PC-3 (cell line): ENCODE measurements at regions not wholly inside any gene's neighbourhood (a gene's known extent, or its start where the extent isn't known, plus 50 kb on each side); places are given as distances from the start of the nearest gene placed in this dataset.
"Not testable (repeated sequence)": the region's sequence is repeated elsewhere in the genome, so short reads cannot be mapped to it uniquely, and the experiment has no call there.

Experiments
- ATAC-seq: fragments of 200-7000 bp; cut with Tn5 transposase; 2 replicates; pipeline ENCODE4 v1.9.1; 2020; ENCODE audit warnings: mild to moderate bottlenecking, moderate library complexity
- BruUV-seq: library from RNA; stranded (reverse); fragments of 400-500 nt; replicated peaks from 2 replicates; lab custom pipeline; 2021; lab: Mats Ljungman, UMichigan
- CTCF ChIA-PET: fragments of 300-600 bp; sonication (Branson Sonifier 250); formaldehyde crosslinking; loops from one replicate; lab custom pipeline; 2022; ENCODE audit warnings: antibody characterized with exemption; lab: Charles Lee
- POLR2A ChIA-PET: fragments of 300-600 bp; sonication (Branson Sonifier 250); formaldehyde crosslinking; loops from one replicate; lab custom pipeline; 2022; ENCODE audit warnings: antibody characterized with exemption; ENCODE audit not compliant: unreplicated experiment; lab: Charles Lee
- DNase-seq: peaks from one replicate; pipeline ENCODE4 v3.0.0-alpha.2; 2015
- H2AFZ ChIP-seq: fragments of 300-600 bp; sonication (generic); 2 replicates; pipeline ENCODE4 v1.6.0; 2016; ENCODE audit warnings: antibody characterized with exemption, low read length
- H3F3A ChIP-seq: fragments of 300-600 bp; sonication (generic); one replicate; pipeline ENCODE4 v1.6.0; 2017; ENCODE audit warnings: antibody characterized with exemption, low read length, control low read depth, mild to moderate bottlenecking; ENCODE audit not compliant: unreplicated experiment
- H3K27ac ChIP-seq: fragments of 300-600 bp; sonication (generic); 2 replicates; pipeline ENCODE4 v1.5.1; 2016; ENCODE audit warnings: mild to moderate bottlenecking, low read length
- H3K27me3 ChIP-seq: fragments of 300-600 bp; sonication (generic); 2 replicates; pipeline ENCODE4 v1.6.1; 2016; ENCODE audit warnings: low read length, mixed read lengths
- H3K36me3 ChIP-seq: fragments of 300-600 bp; sonication (generic); 2 replicates; pipeline ENCODE4 v1.6.1; 2016; ENCODE audit warnings: low read depth, mixed run types, low read length, mixed read lengths
- H3K4me1 ChIP-seq: fragments of 300-600 bp; sonication (generic); 2 replicates; pipeline ENCODE4 v1.5.1; 2016; ENCODE audit warnings: low read length; ENCODE audit not compliant: insufficient read depth
- H3K4me2 ChIP-seq: fragments of 300-600 bp; sonication (generic); 2 replicates; pipeline ENCODE4 v1.6.0; 2016; ENCODE audit warnings: low read length
- H3K4me3 ChIP-seq: fragments of 300-600 bp; sonication (generic); 2 replicates; pipeline ENCODE4 v1.5.1; 2016; ENCODE audit warnings: mild to moderate bottlenecking, low read length, mixed read lengths
- H3K79me2 ChIP-seq: fragments of 300-600 bp; sonication (generic); 2 replicates; pipeline ENCODE4 v1.6.1; 2017; ENCODE audit warnings: low read length, mixed read lengths
- H3K9ac ChIP-seq: fragments of 300-600 bp; sonication (generic); 2 replicates; pipeline ENCODE4 v1.6.0; 2016; ENCODE audit warnings: mild to moderate bottlenecking, low read length
- H3K9me2 ChIP-seq: fragments of 300-600 bp; sonication (generic); replicated peaks from 2 replicates; pipeline ENCODE4 v1.6.1; 2016; ENCODE audit warnings: mixed run types, low read length, mixed read lengths
- H3K9me3 ChIP-seq: fragments of 300-600 bp; sonication (generic); 2 replicates; pipeline ENCODE4 v1.6.1; 2016; ENCODE audit warnings: low read length, mixed read lengths
- H4K20me1 ChIP-seq: fragments of 300-600 bp; sonication (generic); 2 replicates; pipeline ENCODE4 v1.6.1; 2016; ENCODE audit warnings: low read length, mixed read lengths
- EZH2 ChIP-seq: fragments of 300-600 bp; sonication (generic); IDR thresholded peaks from one replicate; pipeline ENCODE4 v1.6.1; 2017; ENCODE audit warnings: antibody characterized with exemption, mild to moderate bottlenecking, low read length; ENCODE audit not compliant: unreplicated experiment
- EZH2phosphoT487 ChIP-seq: fragments of 300-600 bp; sonication (generic); IDR thresholded peaks from 2 replicates; pipeline ENCODE4 v1.6.1; 2018; ENCODE audit warnings: mild to moderate bottlenecking, antibody characterized with exemption, low read length, borderline replicate concordance
- intact Hi-C: fragments of 100-400 bp; cut with micrococcal nuclease; formaldehyde crosslinking; loops from 2 replicates; pipeline ENCODE4 v1.9.0; 2023
- TF ChIP-seq, protein P1 (sequence below): fragments of 300-600 bp; sonication (generic); conservative IDR thresholded peaks from 2 replicates; pipeline ENCODE4 v1.5.1; 2017; ENCODE audit warnings: antibody characterized with exemption, low read depth, mild to moderate bottlenecking, low read length

DNA sequence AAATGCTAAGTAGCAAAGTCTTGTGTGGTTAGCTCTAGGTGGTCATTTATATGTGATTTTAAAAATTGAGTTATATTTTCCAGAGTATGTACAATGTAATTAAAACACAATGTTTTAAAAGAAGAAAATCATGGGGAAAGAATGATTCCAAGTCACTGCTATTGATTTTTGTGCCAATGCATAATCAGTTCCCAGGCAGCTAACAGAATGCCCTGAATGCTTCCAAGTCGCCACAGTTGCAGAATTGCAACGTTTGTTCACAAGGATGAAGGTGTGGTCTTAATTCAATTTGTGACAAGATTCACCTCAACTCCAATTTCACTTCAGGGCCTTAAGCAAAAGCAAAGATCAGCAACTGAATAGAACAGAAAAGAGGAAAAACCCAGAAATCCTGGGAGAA is 200.4 kb downstream of the SPP2 start:
- Histone ChIP-seq H3K4me3 (no peak overlapping the region), H2AFZ (no peak overlapping the region), H3K9me3 (no peaks in the 10 kb centered on the region), H3K9me2 (no peaks in the 10 kb centered on the region), H3K79me2 (no peaks in the 10 kb centered on the region), H3K36me3 (no peaks in the 10 kb centered on the region), H3K27me3 (no peaks in the 10 kb centered on the region), H3K4me2 (peak overlapping the region; percentile 46), H3K9ac (peak overlapping the region; percentile 61), H3K27ac (peak overlapping the region; percentile 91), H3K4me1 (peaks cover 62% of the 10 kb centered on the region), H4K20me1 (no peaks in the 10 kb centered on the region), H3F3A (peaks cover 10% of the 10 kb centered on the region)
- no peak for DNase-seq
- ChIA-PET CTCF (no interaction called here), POLR2A (interaction anchor here (0.7 kb wide), 1 partner anchor 9 kb away, joined by 6 read pairs; no protein-coding TSS in a partner anchor)
- TF ChIP-seq EZH2phosphoT487: no peak
- TF ChIP-seq, protein P1, sequence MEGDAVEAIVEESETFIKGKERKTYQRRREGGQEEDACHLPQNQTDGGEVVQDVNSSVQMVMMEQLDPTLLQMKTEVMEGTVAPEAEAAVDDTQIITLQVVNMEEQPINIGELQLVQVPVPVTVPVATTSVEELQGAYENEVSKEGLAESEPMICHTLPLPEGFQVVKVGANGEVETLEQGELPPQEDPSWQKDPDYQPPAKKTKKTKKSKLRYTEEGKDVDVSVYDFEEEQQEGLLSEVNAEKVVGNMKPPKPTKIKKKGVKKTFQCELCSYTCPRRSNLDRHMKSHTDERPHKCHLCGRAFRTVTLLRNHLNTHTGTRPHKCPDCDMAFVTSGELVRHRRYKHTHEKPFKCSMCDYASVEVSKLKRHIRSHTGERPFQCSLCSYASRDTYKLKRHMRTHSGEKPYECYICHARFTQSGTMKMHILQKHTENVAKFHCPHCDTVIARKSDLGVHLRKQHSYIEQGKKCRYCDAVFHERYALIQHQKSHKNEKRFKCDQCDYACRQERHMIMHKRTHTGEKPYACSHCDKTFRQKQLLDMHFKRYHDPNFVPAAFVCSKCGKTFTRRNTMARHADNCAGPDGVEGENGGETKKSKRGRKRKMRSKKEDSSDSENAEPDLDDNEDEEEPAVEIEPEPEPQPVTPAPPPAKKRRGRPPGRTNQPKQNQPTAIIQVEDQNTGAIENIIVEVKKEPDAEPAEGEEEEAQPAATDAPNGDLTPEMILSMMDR: no peak
- TF ChIP-seq EZH2: no peak
- no TSS peak for BruUV-seq
- ATAC-seq: no peak
- intact Hi-C loops: loop anchor here (1.0 to 2.0 kb wide), 4 partner anchors 27 to 274 kb away; no protein-coding TSS in a partner anchor

DNA sequence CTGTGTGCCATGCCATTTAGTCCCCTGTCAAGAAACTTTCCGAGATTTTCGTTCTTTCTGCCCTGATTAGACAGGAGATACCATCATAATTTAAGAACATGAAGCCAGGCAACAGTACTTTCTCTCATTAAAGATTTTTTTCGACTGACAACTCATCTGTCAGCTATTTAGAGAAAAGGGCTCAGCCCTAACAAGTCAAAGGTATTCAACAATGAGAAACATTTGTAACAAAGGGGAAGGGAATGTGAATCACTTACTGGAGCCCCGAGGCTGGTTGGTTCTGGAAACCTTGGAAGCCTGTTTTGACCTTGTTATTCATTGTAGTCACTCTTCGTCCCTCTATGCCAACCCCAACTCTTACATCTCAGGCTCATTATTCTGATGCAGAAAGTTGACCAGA is 199.4 kb downstream of the SPP2 start:
- no peaks in the 10 kb centered on the region for H4K20me1 ChIP-seq
- no peaks in the 10 kb centered on the region for H3K27me3 ChIP-seq
- peak; percentile 65 for ATAC-seq
- peak overlapping the region; percentile 38 for H3K4me2 ChIP-seq
- DNase-seq: peak; percentile 93
- no peak overlapping the region for H2AFZ ChIP-seq
- peaks cover 62% of the 10 kb centered on the region for H3K4me1 ChIP-seq
- intact Hi-C loops: loop anchor here (1.0 to 2.0 kb wide), 4 partner anchors 26 to 273 kb away; no protein-coding TSS in a partner anchor
- H3K36me3 ChIP-seq: no peaks in the 10 kb centered on the region
- H3K9me3 ChIP-seq: no peaks in the 10 kb centered on the region
- H3K79me2 ChIP-seq: no peaks in the 10 kb centered on the region
- peak overlapping the region; percentile 91 for H3K27ac ChIP-seq
- ChIA-PET POLR2A (interaction anchor here (0.6 kb wide), 1 partner anchor 307 kb away, joined by 3 read pairs; no protein-coding TSS in a partner anchor), CTCF (interaction anchor here (0.6 kb wide), 1 partner anchor 114 kb away, joined by 3 read pairs; no protein-coding TSS in a partner anchor)
- TF ChIP-seq EZH2phosphoT487 (no peak), EZH2 (no peak)
- TF ChIP-seq, protein P1: no peak
- no peaks in the 10 kb centered on the region for H3K9me2 ChIP-seq
- H3K9ac ChIP-seq: peak overlapping the region; percentile 35
- no TSS peak for BruUV-seq
- H3F3A ChIP-seq: peaks cover 10% of the 10 kb centered on the region
- H3K4me3 ChIP-seq: peak overlapping the region; percentile 6; the same call in 1 of the 2 replicates

DNA sequence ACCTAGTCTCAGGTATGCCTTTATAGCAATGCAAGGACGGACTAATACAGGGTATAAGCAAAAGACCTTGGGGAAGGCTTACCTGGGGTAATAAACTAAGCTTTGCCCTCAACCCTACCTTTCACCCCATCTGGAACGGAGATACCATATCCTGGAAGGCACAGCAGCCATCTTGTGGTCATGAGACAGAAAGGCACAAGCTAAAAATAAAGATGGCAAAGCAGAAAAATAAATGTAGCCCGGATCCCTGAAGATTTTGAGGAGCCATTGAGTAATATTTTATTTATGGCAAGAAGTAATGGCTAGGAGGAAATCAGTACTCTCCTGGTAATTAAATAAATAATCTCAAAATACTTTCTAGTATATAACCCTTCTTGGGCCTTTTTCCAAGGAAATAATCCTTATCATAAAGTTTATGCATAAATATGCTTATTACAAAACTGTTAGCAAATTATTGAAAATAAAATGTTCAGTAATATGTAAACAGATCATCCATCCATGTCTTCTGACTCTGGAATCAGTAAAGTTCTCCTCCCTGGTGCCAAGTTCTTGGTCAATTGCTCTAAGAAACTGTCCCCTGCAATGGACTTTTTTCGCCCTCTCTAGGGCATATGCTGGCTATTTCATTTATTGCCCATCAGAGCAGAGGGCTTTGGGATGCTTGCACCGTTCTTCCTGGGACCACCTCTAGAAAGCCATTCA is 198.7 kb downstream of the SPP2 start:
- no peaks in the 10 kb centered on the region for H3K79me2 ChIP-seq
- H3F3A ChIP-seq: peaks cover 10% of the 10 kb centered on the region
- intact Hi-C loops: no loop called here
- H3K4me3 ChIP-seq: no peak overlapping the region
- no peaks in the 10 kb centered on the region for H4K20me1 ChIP-seq
- DNase-seq: no peak
- H3K9me3 ChIP-seq: no peaks in the 10 kb centered on the region
- no peaks in the 10 kb centered on the region for H3K36me3 ChIP-seq
- H3K4me2 ChIP-seq: peak overlapping the region; percentile 38
- TSS peak; percentile 55 for BruUV-seq
- CTCF ChIA-PET: interaction anchor here (0.6 kb wide), 1 partner anchor 114 kb away, joined by 3 read pairs; no protein-coding TSS in a partner anchor
- no peak; the same call in 1 of the 2 replicates for ATAC-seq
- peaks cover 66% of the 10 kb centered on the region for H3K4me1 ChIP-seq
- POLR2A ChIA-PET: interaction anchor here (0.6 kb wide), 2 partner anchors 13 to 308 kb away, joined by 3 read pairs; no protein-coding TSS in a partner anchor
- H3K27me3 ChIP-seq: no peaks in the 10 kb centered on the region
- peak overlapping the region; percentile 91 for H3K27ac ChIP-seq
- H3K9ac ChIP-seq: peak overlapping the region; percentile 35
- TF ChIP-seq, protein P1: peak; percentile 25; the same call in 1 of the 2 replicates
- no peak for TF ChIP-seq EZH2
- H2AFZ ChIP-seq: no peak overlapping the region
- H3K9me2 ChIP-seq: no peaks in the 10 kb centered on the region

DNA sequence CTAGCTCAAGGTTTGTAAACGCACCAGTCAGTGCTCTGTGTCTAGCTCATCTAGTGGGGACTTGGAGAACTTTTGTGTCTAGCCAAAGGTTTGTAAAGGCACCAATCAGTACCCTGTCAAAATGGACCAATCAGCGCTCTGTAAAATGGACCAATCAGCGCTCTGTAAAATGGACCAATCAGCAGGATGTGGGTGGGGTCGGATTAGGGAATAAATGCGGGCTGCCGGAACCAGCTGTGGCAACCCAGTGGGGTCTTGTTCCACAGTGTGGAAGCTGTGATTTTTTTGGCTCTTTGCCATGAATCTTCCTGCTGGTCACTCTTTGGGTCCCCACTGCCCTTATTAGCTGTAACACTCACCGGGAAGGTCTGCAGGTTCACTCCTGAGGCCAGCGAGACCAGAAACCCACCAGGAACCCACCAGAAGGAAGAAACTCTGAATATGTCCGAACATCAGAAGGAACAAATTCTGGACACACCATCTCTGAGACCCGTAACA is 197.8 kb downstream of the SPP2 start:
- H4K20me1 ChIP-seq, POLR2A ChIA-PET, intact Hi-C loops, H3K9me3 ChIP-seq, ATAC-seq, H3K79me2 ChIP-seq, H3K27me3 ChIP-seq, H3K9me2 ChIP-seq, H3K4me3 ChIP-seq, DNase-seq, H3F3A ChIP-seq, H2AFZ ChIP-seq, CTCF ChIA-PET, H3K27ac ChIP-seq, H3K36me3 ChIP-seq, H3K4me2 ChIP-seq, BruUV-seq, H3K9ac ChIP-seq: not testable (repeated sequence)
- H3K4me1 ChIP-seq: peaks cover 76% of the 10 kb centered on the region
